ENCODE measurements at regions not wholly inside any gene's neighbourhood (a gene's known extent, or its start where the extent isn't known, plus 50 kb on each side); places are given as distances from the start of the nearest gene placed in this dataset.

DNA sequence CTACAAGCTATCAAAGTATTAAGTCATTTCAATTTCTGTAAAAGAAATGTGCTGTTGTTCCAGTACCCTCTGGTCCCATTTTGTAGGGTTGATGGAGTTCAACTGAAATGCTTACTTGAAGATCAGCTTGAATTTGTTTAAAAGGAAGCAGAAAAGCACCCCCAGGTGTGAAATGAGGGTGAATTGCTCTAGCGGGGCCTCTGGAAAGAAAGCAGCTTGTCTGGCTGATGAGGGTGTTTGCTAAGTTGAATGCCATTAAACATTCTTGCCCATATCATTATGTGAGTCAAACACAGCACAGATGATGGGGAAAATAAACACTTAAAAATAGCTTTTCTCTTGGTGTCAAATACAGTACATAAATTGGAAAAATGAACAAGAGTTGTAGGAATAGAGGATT is 280.3 kb downstream of the RAB38 start:
- TF ChIP-seq, protein P1, sequence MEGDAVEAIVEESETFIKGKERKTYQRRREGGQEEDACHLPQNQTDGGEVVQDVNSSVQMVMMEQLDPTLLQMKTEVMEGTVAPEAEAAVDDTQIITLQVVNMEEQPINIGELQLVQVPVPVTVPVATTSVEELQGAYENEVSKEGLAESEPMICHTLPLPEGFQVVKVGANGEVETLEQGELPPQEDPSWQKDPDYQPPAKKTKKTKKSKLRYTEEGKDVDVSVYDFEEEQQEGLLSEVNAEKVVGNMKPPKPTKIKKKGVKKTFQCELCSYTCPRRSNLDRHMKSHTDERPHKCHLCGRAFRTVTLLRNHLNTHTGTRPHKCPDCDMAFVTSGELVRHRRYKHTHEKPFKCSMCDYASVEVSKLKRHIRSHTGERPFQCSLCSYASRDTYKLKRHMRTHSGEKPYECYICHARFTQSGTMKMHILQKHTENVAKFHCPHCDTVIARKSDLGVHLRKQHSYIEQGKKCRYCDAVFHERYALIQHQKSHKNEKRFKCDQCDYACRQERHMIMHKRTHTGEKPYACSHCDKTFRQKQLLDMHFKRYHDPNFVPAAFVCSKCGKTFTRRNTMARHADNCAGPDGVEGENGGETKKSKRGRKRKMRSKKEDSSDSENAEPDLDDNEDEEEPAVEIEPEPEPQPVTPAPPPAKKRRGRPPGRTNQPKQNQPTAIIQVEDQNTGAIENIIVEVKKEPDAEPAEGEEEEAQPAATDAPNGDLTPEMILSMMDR (IDR thresholded peaks at IDR 0.05) = no peak
- TF ChIP-seq EP300 (IDR thresholded peaks at IDR 0.05) = no peak

All from tibial nerve (tissue), 4 donors.